HG03025 (cell line): ENCODE measurements at regions not wholly inside any gene's neighbourhood (a gene's known extent, or its start where the extent isn't known, plus 50 kb on each side); places are given as distances from the start of the nearest gene placed in this dataset.

Experiments
- ATAC-seq: cut with Tn5 transposase; IDR thresholded peaks from one replicate; pipeline ENCODE4 v1.9.1; 2021; ENCODE audit warnings: mild to moderate bottlenecking, moderate library complexity; ENCODE audit not compliant: unreplicated experiment, low FRiP score

DNA sequence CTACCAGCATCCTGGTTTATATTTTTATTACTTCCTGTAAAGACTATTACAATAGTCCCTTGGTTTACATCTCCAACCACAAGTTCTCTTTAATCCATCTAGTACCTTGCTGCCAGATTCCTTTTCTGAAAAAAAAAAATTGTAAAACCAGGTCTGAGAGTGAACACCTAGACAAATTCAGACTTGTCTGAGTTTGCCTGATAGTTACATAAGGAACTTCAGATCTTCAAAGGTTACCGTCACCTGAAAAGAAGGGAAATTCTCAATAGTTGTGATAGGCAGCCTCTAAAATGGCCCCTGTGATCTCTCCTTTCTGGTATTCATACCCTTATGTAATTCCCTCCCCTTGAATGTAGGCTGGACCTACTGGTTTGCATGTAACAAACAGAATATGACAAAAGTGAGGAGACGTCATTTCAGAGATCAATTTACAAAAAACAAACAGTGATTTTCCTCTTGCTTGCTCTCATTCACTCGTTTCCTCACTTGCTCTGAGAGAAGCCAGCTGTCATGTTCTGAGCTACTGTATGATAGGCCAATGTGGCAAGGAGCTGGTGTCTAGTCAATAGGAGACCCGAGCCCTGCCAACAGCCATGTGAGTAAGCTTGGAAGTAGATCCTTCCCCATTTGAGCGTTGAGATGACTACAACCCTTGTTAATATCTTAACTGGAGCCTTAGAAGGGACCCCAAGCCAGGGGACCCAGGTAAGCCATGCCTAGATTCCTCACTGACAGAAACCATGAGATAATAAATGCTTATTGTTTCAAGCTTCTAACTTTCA is 110.9 kb upstream of the LSM8 start:
- no peak for ATAC-seq

DNA sequence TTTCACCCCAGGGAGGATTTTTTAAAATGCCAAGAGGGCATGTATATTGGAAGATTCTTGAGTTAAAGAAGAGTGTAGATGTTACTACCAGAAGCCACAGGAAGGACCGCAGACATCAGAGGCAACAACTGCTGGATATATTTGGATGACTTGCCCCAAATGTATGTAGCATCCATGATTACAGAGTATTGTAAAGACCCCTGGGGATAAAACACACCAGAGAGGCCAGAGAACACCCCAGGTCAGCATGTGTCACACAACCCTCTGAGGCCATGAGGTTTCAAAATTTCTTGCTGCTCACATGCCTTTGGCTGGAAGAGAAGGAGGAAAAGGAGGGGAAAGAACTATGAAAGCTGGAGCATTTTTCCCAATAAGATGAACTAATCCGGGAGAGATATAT is 108.0 kb upstream of the LSM8 start:
- no peak for ATAC-seq

DNA sequence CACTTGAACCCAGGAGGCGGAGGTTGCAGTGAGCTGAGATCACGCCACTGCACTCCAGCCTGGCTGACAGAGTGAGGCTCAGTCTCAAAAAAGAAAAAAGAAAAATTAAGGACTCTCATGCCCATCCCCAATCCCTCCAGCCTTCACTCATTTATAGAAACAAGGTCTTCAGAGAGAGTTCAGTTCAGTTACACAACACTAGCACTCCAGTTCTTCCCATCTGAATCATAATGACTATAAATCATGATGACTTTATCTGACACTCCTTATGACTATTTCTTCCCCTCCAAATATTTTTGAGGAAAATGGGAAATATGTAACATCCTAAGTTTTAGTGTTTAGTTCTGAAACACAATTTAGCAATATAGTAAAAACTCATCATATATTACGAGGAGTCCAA is 107.4 kb upstream of the LSM8 start:
- no peak for ATAC-seq

DNA sequence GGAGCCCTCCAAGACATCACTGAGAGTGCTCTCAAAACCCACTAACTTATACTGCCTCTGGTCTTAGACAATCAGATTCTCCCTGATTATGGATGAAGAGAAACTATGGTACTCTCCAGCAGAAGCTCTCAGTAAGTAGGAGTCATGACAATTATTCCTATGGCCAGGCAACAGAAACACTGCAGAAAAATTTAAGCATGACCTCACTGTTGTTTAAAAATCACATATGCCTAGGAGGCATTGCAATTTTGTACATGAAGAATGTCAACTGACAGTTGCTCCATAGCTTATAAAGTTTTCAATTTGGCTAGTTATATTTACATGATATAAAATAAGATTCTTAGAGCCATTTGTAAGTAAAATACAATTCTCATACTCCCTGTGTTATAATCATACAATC is 105.9 kb upstream of the LSM8 start:
- ATAC-seq = no peak

DNA sequence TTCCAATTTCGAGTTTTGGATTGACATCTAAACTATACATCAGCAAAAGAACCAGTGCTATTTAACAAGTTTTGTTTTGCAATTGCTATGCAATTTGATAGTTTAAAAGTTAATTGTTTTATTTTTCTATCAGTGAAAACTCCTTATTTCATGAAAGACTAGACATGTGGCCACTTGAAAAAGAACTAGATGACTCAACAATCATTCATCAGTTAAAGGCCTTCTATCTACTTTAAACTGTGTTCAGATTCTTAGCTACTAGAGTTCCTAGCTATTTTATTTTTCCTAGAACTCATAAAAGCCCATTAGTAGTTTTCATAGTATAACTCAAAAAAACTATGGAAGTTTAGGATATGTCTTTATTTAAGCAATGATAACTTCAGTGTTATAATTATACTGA is 104.6 kb upstream of the LSM8 start:
- no peak for ATAC-seq

DNA sequence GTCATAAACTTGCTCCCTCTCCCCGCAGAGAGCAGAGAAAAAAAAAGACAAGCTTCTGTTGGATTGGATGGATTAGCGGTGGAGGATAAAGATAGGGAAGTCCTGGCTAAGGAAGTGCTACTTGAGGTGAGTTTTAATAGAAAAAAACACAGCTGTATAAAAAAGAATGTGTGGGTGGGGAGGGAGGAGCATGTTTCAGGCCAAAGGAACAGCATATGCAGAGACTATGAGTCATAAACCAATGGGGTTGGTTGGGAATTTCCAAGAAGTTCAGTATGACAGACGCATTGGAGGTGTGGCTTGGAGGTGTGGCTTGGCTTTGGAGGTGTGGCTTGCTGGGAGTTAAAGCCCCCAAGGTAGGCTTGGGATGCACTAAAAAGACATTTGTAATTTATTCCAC is 103.0 kb upstream of the LSM8 start:
- peak; percentile 68 for ATAC-seq

DNA sequence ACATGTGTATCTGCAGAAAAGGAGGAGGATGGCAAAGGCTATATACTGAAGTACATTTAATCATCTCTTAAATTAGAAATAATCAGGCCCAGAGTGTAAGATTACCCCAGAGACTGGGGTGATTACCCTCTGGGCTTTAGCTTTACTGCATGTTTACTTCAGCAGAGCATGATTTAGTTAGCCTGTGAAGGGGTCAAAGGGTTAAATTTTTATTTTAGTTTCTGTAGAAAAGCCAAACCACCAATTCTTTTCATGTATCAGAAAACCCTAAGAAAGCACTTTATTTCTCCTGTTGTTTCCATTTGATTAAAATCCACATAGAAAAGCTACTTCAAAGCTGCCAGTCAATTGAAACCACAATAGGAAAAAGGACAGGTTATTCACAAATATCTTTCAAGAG is 101.5 kb upstream of the LSM8 start:
- no peak for ATAC-seq

DNA sequence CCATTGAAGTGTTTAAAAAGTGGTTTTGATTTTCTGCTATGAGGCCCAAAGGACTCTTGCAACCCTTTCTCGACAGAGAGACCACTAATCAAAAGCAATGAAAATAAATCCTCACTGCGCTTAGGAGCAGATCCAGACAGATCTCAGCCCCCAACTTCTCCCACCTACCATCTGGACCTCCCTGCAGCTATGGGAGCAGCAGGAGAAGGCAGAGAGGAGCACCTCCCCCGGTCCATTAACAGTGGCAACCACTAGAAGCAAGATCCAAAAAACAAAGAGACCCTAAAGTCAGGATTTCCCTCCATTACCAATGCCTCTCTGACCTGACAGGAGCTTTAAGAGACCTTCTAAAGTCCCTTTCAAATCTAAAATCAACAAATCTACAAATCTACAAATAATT is 99.0 kb upstream of the LSM8 start:
- no peak for ATAC-seq

DNA sequence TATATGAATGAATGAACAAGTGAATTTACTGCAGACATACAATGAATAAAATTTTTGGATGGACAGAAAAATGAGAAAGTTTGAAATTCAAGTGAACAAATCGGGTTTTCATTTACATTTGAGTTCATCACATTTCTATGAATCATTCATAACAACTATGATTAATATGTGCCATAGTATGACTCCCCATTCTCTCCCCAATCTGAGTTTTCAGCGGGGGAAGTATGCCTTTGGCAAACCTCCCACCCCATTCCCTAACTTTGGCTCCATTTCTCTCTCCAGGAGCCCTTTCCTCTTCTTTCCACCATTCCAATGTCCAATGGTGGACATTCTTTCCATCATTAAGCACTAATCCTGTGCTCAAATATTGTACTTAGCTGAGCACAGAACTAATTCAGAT is 96.8 kb upstream of the LSM8 start:
- no peak for ATAC-seq

DNA sequence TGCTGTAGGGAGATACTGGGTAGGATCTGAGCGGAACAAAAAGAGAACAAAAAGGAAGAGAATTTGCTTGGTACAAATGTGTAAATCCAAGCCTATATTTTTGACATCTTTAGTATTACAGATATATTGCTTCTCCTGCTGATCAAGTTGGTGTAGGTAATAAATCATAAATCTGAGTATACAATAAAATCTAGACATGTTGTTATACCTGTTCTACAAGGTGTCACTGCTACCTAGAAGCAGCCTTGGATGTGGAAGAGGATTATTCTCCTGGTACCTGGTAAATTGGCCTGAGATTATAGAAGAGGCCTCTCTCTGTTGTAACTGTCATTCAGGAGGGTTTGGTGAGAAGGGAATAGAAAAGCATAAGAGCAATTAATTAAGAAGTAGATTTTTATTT is 89.9 kb upstream of the LSM8 start:
- no peak for ATAC-seq

DNA sequence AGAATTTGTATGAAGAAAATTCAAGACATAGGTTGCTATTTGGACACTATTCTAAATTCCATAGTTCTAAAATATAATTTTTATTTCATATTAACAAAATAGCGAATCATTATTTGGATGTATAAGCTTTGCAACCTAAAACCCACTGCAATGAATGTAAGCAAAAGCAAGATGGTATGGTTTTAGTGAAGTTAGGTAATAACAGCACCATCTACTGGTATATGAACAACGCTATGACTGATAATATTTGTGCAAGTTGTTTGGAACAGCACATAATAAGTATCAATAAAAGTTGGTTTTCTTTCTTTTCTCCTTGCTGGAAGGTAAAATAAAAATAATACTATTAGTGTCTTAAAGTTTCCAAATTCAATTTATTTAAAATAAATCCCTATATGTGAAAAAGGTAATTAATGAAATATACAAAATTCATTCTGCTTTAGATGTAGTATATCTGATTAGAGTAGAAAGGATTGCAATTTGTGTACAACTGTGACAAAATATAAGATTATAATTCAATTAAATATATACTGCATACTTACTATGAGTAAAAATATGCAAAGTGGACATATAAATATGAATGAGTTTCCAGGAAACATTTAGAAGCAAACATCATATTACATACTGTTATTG is 79.0 kb upstream of the LSM8 start:
- ATAC-seq = no peak

DNA sequence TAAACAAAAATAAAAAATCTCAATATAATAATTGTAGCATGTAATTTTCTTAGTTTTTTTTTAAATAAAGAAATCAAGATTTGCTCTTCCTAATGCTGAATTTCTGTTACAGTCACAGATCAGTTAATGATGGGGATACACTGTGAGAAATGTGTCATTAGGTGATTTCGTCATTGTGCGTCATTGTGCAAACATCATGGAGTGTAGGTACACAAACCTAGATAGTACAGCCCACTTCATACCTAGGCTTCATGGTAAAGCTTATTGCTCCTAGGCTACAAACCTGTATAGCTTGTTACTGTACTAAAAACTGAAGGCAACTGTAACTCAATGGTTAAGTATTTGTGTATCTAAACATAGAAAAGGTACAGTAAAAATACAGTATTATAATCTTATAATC is 74.4 kb upstream of the LSM8 start:
- ATAC-seq = no peak

DNA sequence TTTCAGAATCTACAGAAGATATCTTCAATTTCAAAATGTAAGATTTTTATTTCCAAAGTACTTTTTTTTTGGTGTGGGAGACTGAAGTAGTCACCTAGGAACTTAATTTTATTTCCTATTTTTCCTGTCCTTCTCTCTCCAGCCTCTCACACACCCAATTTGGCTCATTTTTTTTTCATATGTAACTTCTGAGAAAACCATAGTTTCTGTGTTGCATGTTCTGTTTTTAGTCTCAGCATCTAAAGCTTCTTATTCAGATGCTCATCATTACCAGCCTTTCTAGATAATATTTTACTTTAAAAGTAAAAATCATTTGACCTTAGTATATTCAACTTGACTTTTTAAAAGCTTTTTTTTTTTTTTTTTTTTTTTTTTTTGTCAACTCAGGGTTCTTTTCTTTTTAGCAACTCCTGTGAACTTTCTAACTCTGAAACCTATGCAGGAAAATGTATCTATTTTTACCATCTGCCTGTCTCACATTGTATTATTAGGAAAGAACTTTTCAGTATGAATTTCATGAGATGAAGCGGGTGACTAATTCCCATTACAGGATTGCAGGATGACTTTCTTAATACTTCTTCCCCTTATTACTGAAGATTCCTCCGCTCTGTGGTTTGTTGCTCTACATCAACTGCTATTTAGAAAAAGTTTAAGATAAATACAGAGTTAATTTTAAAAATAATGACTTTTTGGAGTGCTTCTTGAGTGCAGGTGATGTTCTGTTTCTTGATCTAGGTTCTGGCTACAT is 73.6 kb upstream of the LSM8 start:
- no peak for ATAC-seq

DNA sequence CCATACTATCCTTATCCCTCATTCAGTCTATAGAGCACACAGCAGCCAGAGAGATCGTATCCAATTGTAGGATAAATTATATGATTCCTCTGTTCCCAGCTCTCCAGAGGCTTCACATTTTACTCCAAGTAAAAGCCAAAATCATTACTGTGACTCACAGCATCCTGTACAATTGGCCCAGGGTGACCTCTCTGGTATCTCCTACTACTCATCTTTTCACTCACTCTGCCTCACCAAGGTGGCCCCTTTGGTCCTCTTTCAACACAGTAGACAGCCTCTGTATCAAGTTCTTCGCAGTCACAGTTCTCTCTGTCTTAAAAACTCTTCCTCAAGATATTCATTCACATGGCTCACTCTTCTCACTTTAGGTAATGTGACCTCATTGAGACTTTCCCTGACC is 72.6 kb upstream of the LSM8 start:
- ATAC-seq = no peak

DNA sequence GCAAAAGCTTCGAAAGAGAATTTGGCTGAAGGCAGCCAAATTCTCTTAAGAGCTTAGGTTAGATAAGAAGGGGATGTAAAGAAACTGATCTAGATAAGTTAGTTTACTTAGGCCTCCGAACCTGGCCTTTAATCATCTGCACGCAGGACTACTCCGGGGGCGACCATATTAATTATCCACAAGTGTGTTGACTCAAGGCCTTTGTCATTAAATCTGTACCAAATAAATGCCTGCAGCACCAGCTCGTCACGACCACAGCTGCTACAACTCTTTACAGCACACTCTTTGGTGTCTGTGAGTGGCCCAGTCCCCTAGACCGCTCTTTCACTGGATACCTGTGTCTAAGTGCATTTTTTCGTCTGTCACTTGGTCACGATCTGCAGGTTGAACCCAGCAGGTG is 69.8 kb upstream of the LSM8 start:
- ATAC-seq = no peak

DNA sequence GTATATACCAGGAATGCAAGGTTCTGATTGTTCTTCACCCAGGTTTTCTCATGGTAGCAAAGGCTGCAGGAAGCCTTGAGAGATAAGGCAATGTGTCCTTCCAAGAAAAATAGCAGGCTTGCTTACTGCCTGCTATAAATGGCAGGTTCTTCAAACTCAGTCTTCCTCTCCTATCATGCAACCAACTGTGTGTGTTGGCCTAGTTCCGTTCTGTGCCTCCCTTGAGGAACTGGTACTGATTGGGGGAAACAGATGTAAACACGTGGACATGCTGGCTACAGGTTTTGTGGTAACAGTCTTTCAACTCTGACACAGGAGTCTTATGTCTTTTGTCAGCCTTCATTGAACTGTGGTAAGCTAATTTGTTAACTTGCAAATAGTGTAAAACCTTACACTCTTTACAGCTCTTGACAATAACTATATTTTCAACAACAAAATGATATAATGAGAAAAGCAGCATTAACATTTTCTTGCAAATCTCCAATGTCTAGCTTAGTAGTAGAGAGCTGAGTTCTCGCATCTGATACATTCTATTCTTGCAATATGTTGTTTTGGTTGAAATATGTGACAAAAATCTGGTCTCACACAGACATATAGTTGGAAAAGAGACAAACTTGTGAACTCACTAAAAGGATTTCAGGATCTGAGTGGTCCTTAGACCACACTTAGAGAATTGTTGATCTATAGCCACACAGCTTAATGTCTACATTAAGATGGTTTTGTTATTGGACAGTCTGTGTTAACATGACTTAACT is 54.7 kb upstream of the LSM8 start:
- ATAC-seq = peak; percentile 89

DNA sequence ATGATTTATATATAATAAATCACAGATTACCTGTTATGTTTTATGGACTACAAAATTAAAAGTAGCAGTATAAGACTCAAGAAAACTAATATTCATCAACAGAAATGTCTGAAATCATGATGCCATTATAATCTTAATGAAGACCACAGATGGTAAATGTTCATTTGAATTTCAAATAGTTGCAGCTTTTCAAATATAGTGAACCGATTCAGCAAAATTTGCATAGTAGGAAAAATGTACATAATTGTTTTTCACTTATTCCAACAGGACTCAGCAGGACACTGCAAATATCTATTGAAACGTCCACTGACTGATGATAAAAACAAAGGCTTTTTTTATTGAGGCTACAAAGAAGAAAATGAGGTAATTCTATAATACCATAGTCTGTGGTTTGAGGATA is 51.2 kb upstream of the LSM8 start:
- ATAC-seq = no peak
